Posterior vena cava (tissue), 2 donors: ENCODE measurements at regions not wholly inside any gene's neighbourhood (a gene's known extent, or its start where the extent isn't known, plus 50 kb on each side); places are given as distances from the start of the nearest gene placed in this dataset.

Source experiments
- DNase-seq: peaks from one replicate; pipeline ENCODE4 v3.0.0-alpha.2; 2020; ENCODE audit warnings: low spot score
- intact Hi-C, 2 donors: fragments of 100-400 bp; cut with DNase I; formaldehyde crosslinking; loops; one replicate each; pipeline versions ENCODE4 v1.14.1 to v1.14.2; 2022 to 2023
- donor health status: DM: yes; HTN: yes; CAD: no.
- donor health status: DM: yes; HTN: yes; CAD: no.

GRCh38 chr3:117305681-117306080, 596.1 kb downstream of the TUSC7 start:
- intact Hi-C loops, result no loop called here
- DNase-seq, result no peak

DNA sequence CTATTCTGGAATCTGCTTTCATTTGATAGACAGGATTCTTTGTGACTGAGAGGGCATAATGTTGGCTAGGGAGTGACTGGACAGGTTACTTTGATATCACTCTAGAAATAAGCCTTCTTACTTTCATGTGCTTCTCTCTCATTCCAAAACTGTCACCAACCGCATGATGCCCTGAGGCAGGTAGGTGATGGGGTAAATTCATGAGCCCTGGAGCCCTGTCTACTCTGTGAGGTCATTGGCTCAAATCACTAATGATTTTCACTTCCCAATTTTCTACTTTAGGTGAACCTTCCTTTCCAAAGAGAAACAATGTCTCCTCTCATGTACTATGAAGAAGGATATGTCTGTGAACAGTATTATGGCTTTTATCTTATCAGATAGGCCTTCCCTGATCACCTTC, 596.7 kb downstream of the TUSC7 start:
- DNase-seq, result no peak
- intact Hi-C loops, result no loop called here

- intact Hi-C loops, result no loop called here
- no peak for DNase-seq
Measured at GRCh38 chr3:117308353-117308752, 598.8 kb downstream of the TUSC7 start.

GRCh38 chr3:117308756-117309155, 599.2 kb downstream of the TUSC7 start:
- intact Hi-C loops, result no loop called here
- no peak for DNase-seq

DNA sequence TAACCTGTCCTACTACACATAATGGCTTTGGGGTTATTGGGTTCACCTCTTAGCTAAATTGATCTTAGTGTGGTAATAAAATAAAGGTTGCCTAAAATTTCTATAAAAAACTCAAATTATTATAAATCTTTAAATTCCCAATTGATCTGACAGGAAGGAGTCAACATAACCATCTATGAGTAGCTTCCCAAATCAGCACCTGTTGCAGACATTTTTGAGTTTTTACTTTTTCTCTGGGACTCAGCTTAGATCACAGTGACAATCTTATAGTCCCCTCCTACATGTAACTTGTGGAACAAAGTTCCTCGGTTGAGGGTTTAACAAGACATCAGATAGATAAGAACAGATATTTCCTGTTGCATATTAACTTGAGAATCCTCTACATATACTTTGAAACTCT, 601.0 kb downstream of the TUSC7 start:
- intact Hi-C loops, result no loop called here
- DNase-seq, result no peak

GRCh38 chr3:117314441-117315150, 605.0 kb downstream of the TUSC7 start:
- DNase-seq, result no peak
- intact Hi-C loops, result no loop called here

DNA sequence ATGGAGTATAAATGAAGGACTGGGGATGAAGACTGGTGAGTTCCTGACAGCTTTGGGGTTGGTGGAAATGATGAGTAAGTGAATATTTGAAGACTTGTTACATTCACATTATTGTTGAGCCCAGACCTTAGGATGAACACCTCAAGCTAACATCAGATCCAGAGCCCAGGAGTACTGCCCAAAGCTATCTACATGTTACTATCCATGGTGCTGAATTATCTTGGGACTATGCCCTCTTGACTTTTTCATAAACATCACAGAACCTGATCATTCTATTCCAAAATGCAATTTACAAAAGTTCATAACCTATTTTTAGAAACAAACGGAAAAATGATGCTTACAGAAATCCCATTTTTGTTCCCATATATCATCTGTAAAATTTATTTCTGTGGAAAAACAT, 613.3 kb downstream of the TUSC7 start:
- no peak for DNase-seq
- intact Hi-C loops, result no loop called here

DNA sequence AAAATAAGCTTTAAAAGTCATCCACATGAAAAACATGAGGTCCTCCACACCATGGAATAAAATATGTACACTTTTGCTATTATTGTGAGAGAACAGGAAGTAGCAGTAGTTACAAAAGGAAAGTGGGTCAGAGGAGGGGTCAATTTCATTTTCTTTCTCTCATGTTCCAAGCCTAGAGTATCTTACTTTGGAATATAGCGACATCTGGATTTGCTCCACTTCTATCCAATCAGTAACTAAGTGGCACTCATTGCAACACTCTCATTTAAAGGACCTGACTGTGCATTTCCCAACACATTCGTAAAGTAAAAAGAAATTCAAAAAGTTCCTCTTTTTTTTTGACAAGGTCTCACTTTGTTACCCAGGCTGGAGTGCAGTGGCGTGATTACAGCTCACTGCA, 637.3 kb downstream of the TUSC7 start:
- intact Hi-C loops, result no loop called here
- DNase-seq, result no peak

DNA sequence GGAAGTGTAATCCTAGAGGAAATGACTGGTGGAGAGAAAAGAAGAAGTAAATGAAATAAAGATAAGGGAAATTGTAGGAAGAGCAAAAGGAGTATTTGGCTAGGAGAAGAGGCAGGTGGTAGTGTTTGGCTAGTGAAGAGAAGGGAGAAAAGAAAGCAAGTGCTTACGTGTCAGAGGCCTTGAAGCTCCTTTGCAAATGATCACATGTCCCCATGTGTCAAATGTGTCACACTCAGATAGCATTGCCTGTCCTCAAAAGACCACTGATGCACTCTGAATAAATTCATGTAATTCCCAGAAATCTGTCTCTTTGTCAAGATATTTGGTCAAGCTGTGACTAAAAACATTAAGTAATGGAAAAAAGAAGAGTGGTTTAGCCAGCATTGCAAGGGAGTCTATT, 639.3 kb downstream of the TUSC7 start:
- intact Hi-C loops, result no loop called here
- DNase-seq, result no peak

DNA sequence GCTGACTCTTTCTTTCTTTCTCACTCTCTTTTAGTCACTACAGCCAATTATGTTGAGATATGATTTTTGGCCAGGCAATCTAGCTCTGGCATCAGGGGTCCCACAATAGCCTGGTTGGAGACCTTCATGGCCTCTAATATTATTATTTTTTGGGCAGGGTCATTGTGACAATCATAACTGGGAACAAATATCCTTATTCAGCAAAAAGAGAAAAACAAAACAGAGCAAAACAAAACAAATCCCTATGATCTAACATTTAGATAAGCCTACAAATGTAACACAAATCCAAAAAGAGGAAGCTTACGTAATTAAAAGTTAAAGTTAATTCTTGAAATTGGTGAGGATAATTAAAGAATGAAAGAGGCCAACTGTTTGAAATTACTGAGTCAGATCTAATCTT, 640.0 kb downstream of the TUSC7 start:
- intact Hi-C loops, result no loop called here
- no peak for DNase-seq

- intact Hi-C loops, result no loop called here
- no peak for DNase-seq
Measured at GRCh38 chr3:117350371-117350770, 640.8 kb downstream of the TUSC7 start.

- DNase-seq, result no peak
- intact Hi-C loops, result no loop called here
Measured at GRCh38 chr3:117355566-117355965, 646.0 kb downstream of the TUSC7 start.

GRCh38 chr3:117356091-117356705, 646.6 kb downstream of the TUSC7 start:
- intact Hi-C loops, result no loop called here
- no peak for DNase-seq

- no peak for DNase-seq
- intact Hi-C loops, result no loop called here
Measured at GRCh38 chr3:117358717-117359314, 649.2 kb downstream of the TUSC7 start.

DNA sequence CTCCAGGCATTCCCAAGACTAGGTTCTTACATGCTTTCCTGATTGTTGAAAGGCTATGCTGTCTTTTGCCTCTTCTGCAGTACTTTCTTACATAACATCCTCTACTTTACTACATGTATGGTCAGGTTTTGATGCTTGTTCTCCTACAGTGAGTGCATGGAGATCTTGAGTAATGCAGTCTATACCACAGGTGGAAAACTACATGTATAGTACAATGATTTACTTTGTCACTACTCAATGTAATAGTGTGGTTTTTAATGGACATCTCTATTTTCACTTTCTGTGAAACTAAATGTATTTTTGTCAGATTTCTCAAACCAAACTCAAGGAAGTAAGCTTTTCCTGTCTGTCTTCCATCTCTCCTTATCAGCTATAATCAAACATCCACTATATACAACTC, 657.0 kb downstream of the TUSC7 start:
- no peak for DNase-seq
- intact Hi-C loops, result no loop called here

- intact Hi-C loops, result no loop called here
- DNase-seq, result no peak
Measured at GRCh38 chr3:117367861-117368260, 658.3 kb downstream of the TUSC7 start.

DNA sequence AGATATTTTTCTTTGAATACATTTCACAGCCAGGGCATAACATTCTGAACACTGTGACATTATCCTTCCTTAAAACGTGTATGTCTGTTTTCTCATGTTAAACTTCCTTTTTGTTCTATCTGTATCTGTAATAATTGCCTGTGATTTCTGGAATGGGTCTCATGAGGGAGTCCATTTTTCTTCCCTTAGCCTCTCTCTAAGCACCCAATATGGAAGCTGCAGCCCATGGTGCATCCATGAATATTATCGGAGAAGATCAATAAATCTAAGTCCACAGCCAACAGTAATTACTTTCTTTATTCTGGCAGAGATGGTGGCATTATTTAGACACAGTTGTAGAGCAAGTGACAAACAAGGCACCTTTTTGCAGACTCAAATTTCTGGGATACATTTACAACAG, 671.1 kb downstream of the TUSC7 start:
- intact Hi-C loops, result no loop called here
- DNase-seq, result no peak

- no peak for DNase-seq
- intact Hi-C loops, result no loop called here
Measured at GRCh38 chr3:117393119-117393518, 683.5 kb downstream of the TUSC7 start.

DNA sequence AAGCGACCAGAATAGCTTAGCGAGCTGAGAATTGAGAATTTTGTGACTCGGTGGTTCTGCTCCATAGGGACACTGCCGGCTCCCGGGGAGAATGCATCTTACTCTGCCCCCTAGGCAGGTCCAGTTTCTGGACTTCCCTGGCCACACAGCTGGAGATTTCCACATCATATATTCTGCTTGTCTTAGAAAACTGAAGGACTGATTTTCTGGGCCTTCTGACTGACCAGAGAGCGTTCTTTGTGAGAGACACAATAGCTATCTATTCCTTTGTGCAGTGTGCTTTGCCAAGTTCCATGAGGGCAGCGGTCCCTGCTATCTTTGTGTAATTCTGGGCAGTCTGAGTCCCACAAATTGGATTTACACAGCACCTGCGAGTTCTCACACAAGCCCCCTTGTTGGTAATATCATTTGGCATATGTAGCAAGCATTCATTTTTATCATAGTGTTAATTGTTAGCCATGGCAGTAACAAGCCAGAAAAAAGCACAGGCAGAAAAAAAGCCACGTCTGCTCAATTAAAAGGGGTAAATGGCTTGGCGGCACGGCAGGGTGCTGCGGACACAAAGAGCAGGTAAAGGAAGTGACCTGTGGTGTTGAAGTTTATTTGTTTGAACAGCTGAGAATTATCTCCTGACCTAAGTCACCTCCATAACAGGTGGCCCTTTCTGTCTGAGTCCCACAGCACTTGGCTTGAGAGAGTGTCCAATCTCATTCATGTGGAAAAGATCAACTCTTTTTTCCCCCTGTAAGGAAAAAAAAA, 688.7 kb downstream of the TUSC7 start:
- intact Hi-C loops, result no loop called here
- no peak for DNase-seq

GRCh38 chr3:117399311-117400078, 689.9 kb downstream of the TUSC7 start:
- no peak for DNase-seq
- intact Hi-C loops, result no loop called here
